Stimulated activated CD8-positive, alpha-beta memory T cell treated with anti-CD3 and anti-CD28 coated beads, Interleukin-12 subunit alpha, Interleukin-12 subunit beta, amount 100 ng/mL, for 4 hours (primary cell): ENCODE measurements at regions not wholly inside any gene's neighbourhood (a gene's known extent, or its start where the extent isn't known, plus 50 kb on each side); places are given as distances from the start of the nearest gene placed in this dataset.

Experiments used
- DNase-seq: peaks from one replicate; pipeline ENCODE4 v3.0.0-alpha.2; 2020; ENCODE audit warnings: low read depth

DNA sequence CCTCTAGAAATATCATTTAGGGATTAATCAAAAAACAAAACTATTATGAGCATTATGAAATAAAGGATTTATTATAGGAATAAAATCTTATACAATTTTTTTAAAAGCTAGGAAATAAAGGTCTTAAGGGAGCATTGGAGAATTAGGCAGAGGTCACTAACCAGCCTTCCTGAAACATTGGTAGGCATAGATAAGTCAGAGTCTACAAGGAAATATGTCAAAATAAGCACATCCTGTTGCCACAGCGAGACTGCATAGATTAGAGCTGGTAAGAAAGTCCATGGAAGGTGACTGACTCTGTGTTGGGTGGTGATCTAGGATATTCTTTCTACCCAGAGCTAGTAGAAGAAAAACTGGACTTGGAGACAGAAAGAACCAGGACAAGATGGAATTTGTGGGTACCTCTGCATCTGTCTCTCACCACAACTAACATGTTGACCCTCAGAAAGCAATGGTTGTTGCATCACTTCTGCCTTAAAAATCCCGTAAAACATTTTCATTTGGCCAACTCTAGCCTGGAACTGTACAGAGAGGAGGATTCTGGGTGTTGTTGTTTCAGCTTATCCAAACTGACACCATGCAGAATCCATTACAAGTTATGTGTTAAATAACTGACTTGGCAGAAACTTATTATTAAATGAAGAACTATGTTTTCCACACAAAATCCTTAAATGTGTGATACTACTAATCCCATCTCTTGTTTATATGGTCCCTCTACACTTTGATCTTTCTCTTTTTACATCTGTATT, 77.1 kb downstream of the FBXO5 start:
- no peak for DNase-seq

DNA sequence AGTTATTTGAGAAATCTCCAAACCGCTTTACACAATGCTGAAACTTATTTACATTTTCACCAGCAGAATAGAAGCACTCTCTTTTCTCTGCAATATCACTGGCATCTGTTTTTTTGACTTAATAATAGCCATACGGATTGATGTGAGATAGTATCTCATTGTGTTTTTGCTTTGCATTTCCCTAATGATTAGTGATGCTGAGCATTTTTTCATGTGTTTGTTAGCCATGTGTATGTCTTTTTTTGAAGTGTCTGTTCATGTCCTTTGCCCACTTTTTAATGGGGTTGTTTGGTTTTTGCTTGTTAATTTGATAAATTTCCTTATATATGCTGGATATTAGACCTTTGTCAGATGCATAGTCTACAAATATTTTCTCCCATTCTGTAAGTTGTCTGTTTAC, 73.6 kb downstream of the FBXO5 start:
- no peak for DNase-seq

DNA sequence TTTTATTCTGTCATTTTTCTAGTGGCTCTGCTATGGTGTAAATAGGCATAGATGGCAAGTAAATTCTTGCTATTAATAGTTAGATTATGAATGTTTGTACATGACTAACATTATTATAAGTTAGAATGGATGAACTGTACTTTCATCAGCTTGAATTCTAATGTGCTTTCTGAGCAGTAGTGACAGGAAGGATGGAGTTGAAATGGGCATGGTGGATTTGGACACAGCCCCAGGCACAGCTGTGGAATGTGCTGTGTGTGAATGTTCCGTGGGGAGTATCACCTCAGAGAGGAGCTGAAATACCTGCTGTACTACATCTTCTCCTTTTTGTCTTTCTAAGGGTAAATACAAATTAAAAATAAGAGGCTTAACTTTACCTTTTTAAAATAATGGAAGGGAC, 66.8 kb downstream of the FBXO5 start:
- DNase-seq, result no peak

DNA sequence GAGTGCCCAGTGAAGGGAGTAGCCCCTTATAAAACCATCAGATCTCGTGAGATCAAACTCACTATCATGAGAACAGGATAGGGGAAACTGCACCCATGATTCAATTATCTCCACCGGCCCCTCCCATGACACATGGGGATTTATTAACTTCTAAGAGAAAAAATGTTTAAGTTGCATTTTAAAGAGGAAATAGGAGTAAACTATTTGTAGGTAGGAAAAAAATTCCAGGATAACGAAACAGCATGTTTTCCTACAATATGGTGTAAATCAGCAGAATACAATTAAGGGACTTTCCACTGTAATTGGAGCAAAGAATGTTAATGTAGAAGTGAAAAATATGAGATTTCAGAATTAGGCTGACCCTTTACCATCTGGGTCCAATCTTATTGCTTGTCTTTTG, 63.9 kb downstream of the FBXO5 start:
- DNase-seq, result no peak

DNA sequence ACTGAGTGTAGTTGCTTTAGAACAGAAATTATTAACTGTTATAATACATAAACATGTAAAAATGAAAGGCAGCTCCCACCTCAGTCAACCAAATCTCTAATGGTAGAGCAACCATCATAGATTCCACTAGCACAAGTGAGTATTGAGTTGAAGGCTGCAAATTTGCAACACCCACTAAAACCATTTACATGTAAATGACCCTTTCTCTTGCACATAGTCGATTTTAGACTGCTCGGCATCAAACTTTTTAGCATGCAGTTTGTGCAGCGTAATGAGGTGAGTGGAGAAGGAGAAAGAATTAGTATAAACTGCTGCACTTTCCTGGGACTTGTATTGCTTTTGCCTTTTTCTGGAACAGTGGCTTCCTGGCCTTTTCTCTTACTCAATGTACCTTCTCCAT, 62.8 kb downstream of the FBXO5 start:
- DNase-seq, result no peak
